ENCODE measurements at regions not wholly inside any gene's neighbourhood (a gene's known extent, or its start where the extent isn't known, plus 50 kb on each side); places are given as distances from the start of the nearest gene placed in this dataset.

GRCh38 chr2:234691968-234692955 lies 195.4 kb upstream of the ARL4C start:
- DNase-seq: peak; percentile 68

GRCh38 chr2:234691214-234691575 lies 194.3 kb upstream of the ARL4C start:
- DNase-seq: peak; percentile 92

GRCh38 chr2:234690569-234691213 lies 193.8 kb upstream of the ARL4C start:
- DNase-seq: peak; percentile 92

GRCh38 chr2:234689911-234690379 lies 193.1 kb upstream of the ARL4C start:
- DNase-seq: no peak

- DNase-seq: no peak
Observed at GRCh38 chr2:234687718-234688475, 191.0 kb upstream of the ARL4C start.

- DNase-seq: no peak
Observed at GRCh38 chr2:234686088-234686890, 189.4 kb upstream of the ARL4C start.

GRCh38 chr2:234684466-234684865 lies 187.6 kb upstream of the ARL4C start:
- no peak for DNase-seq

- DNase-seq: no peak
Observed at GRCh38 chr2:234683950-234684349, 187.1 kb upstream of the ARL4C start.

- DNase-seq: no peak
Observed at GRCh38 chr2:234682492-234683228, 185.8 kb upstream of the ARL4C start.

GRCh38 chr2:234680688-234681619 lies 184.1 kb upstream of the ARL4C start:
- DNase-seq: no peak

- no peak for DNase-seq
Observed at GRCh38 chr2:234679741-234680687, 183.1 kb upstream of the ARL4C start.

- DNase-seq: no peak
Observed at GRCh38 chr2:234679301-234679740, 182.4 kb upstream of the ARL4C start.

- DNase-seq: no peak
Observed at GRCh38 chr2:234678711-234679110, 181.8 kb upstream of the ARL4C start.

GRCh38 chr2:234677758-234678538 lies 181.1 kb upstream of the ARL4C start:
- no peak for DNase-seq

GRCh38 chr2:234676783-234677450 lies 180.0 kb upstream of the ARL4C start:
- DNase-seq: no peak

GRCh38 chr2:234676109-234676782 lies 179.4 kb upstream of the ARL4C start:
- peak; percentile 82 for DNase-seq

GRCh38 chr2:234674781-234675201 lies 177.9 kb upstream of the ARL4C start:
- no peak for DNase-seq
